K562 (cell line): ENCODE measurements at regions not wholly inside any gene's neighbourhood (a gene's known extent, or its start where the extent isn't known, plus 50 kb on each side); places are given as distances from the start of the nearest gene placed in this dataset.

Source experiments
- ATAC-seq: fragments of 200-7000 bp; cut with Tn5 transposase; 3 replicates; pipeline ENCODE4 v1.9.1; 2020; ENCODE audit warnings: moderate library complexity
- BruUV-seq: library from RNA; stranded (reverse); fragments of 400-500 nt; replicated peaks from 2 replicates; lab custom pipeline; 2021; lab: Mats Ljungman, UMichigan
- CTCF ChIA-PET: fragments of 300-600 bp; formaldehyde crosslinking; extraction: SDS; loops from one replicate; lab custom pipeline; 2021; ENCODE audit warnings: low intra/inter-chr PET ratio; lab: Yijun Ruan, JAX
- POLR2A ChIA-PET: fragments of 300-600, 350-650 bp; sonication (Branson Sonifier 250); formaldehyde crosslinking; extraction: SDS; loops from one replicate; lab custom pipeline; 2021; ENCODE audit warnings: antibody characterized with exemption, inconsistent platforms; lab: Yijun Ruan, JAX
- DNase-seq, 4 experiments: peaks; one replicate each; pipeline versions ENCODE4 v3.0.0 to v3.0.0-alpha.2; 2011 to 2018; ENCODE audit warnings: low spot score in 3 of 4, mixed read lengths in 3 of 4; ENCODE audit errors: extremely low read depth in 1 of 4
- FAIRE-seq: peaks from 2 replicates; lab custom pipeline; 2011; peaks lifted over from hg19 to GRCh38; lab: Jason Lieb, UNC
- H2AFZ ChIP-seq: 2 replicates; pipeline ENCODE4 v1.6.0; 2011; ENCODE audit warnings: low read depth, low read length, control low read depth, inconsistent platforms
- H3K27ac ChIP-seq: fragments of 200-600 bp; 3 replicates; pipeline ENCODE4 v1.8.0; 2011; ENCODE audit warnings: low read depth, mild to moderate bottlenecking, control low read depth, inconsistent platforms, low read length, moderate library complexity, mixed read lengths; ENCODE audit errors: extremely low read depth
- H3K27me3 ChIP-seq, 2 experiments: fragments of 300-600 bp in 1 of 2; 2 replicates in 1 of 2; 3 replicates in 1 of 2; pipeline versions ENCODE4 v1.6.0 to v1.8.0; 2011; ENCODE audit warnings: inconsistent platforms in 2 of 2, low read length in 2 of 2, mild to moderate bottlenecking in 1 of 2, mixed read lengths in 1 of 2, moderate library complexity in 1 of 2; ENCODE audit not compliant: control insufficient read depth in 2 of 2, insufficient read depth in 2 of 2
- H3K36me3 ChIP-seq: fragments of 300-600 bp; 3 replicates; pipeline ENCODE4 v1.8.0; 2011; ENCODE audit warnings: mild to moderate bottlenecking, low read length, inconsistent platforms; ENCODE audit not compliant: control insufficient read depth, insufficient read depth
- H3K4me1 ChIP-seq, 2 experiments: fragments of 200-600 bp in 1 of 2; replicated peaks in 1 of 2; 2 replicates in 1 of 2; 3 replicates in 1 of 2; pipeline versions ENCODE4 v1.5.1 to v1.8.0; 2011; ENCODE audit warnings: inconsistent platforms in 2 of 2, low read length in 2 of 2, mild to moderate bottlenecking in 1 of 2, mixed read lengths in 1 of 2, moderate library complexity in 1 of 2; ENCODE audit not compliant: control insufficient read depth in 2 of 2, insufficient read depth in 2 of 2
- H3K4me2 ChIP-seq: 2 replicates; pipeline ENCODE4 v1.6.1; 2011; ENCODE audit warnings: low read length, control low read depth, inconsistent platforms, mixed read lengths; ENCODE audit not compliant: insufficient read depth
- H3K4me3 ChIP-seq: fragments of 200-600 bp; sonication (generic), shearing (Covaris generic); 2 replicates; pipeline ENCODE4 v1.5.1; 2016; ENCODE audit warnings: control low read depth, inconsistent platforms
- H3K79me2 ChIP-seq: fragments of 200-600 bp; 3 replicates; pipeline ENCODE4 v1.8.0; 2011; ENCODE audit warnings: low read length, inconsistent platforms; ENCODE audit not compliant: control insufficient read depth, insufficient read depth
- H3K9ac ChIP-seq, 2 experiments: 2 replicates each; pipeline versions ENCODE4 v1.6.0 to v1.6.1; 2011; ENCODE audit warnings: low read depth in 2 of 2, low read length in 2 of 2, control low read depth in 1 of 2, inconsistent platforms in 1 of 2, mild to moderate bottlenecking in 1 of 2, mixed read lengths in 1 of 2; ENCODE audit not compliant: insufficient read depth in 1 of 2
- H3K9me1 ChIP-seq: one replicate; pipeline ENCODE4 v1.6.0; 2011; ENCODE audit warnings: inconsistent platforms, mild to moderate bottlenecking, low read length, moderate library complexity; ENCODE audit not compliant: control insufficient read depth, insufficient read depth
- H3K9me3 ChIP-seq: replicated peaks from 2 replicates; pipeline ENCODE4 v1.5.1; 2011; ENCODE audit warnings: low read depth, low read length, inconsistent platforms; ENCODE audit not compliant: control insufficient read depth, insufficient read depth
- H4K20me1 ChIP-seq: replicated peaks from 2 replicates; pipeline ENCODE4 v1.6.1; 2011; ENCODE audit warnings: low read length, inconsistent platforms, mixed read lengths; ENCODE audit not compliant: control insufficient read depth, insufficient read depth
- ATF3 ChIP-seq, 2 experiments: fragments of 450-650 bp in 1 of 2; sonication (generic) in 1 of 2; formaldehyde crosslinking in 1 of 2; IDR thresholded peaks in 1 of 2; conservative IDR thresholded peaks in 1 of 2; 2 replicates each; pipeline versions ENCODE4 v1.6.1 to v1.8.1; 2016 to 2023; ENCODE audit warnings: mild to moderate bottlenecking in 2 of 2, moderate library complexity in 2 of 2, inconsistent platforms in 1 of 2, missing genetic modification reagents in 1 of 2
- CCAR2 ChIP-seq: fragments of 200-400 bp; formaldehyde crosslinking; IDR thresholded peaks from 2 replicates; pipeline ENCODE4 v1.6.1; 2017; ENCODE audit warnings: mild to moderate bottlenecking, low read depth, low read length
- CTBP1 ChIP-seq: fragments of 450-650 bp; IDR thresholded peaks from 2 replicates; pipeline ENCODE4 v1.6.1; 2016; ENCODE audit warnings: borderline replicate concordance
- ELF2 ChIP-seq: fragments of 250-450 bp; sonication (Bioruptor Pico); IDR thresholded peaks from 2 replicates; pipeline ENCODE4 v1.5.0; 2021; ENCODE audit warnings: mild to moderate bottlenecking
- GABPB1 ChIP-seq: sonication (generic); formaldehyde crosslinking; IDR thresholded peaks from 2 replicates; pipeline ENCODE4 v1.8.0; 2022; ENCODE audit warnings: mild to moderate bottlenecking, missing genetic modification reagents
- MITF ChIP-seq: IDR thresholded peaks from 2 replicates; pipeline ENCODE4 v1.6.1; 2014; ENCODE audit warnings: antibody characterized with exemption
- NUFIP1 ChIP-seq: fragments of 450-650 bp; IDR thresholded peaks from 2 replicates; pipeline ENCODE4 v1.6.1; 2018; ENCODE audit not compliant: partially characterized antibody
- PURB ChIP-seq: sonication (generic); formaldehyde crosslinking; IDR thresholded peaks from 2 replicates; pipeline ENCODE4 v1.9.0; 2021; ENCODE audit warnings: low read depth, mild to moderate bottlenecking, missing genetic modification reagents
- RCOR1 ChIP-seq, 2 experiments: IDR thresholded peaks; 2 replicates each; pipeline ENCODE4 v1.6.1; 2012; ENCODE audit warnings: low read depth in 2 of 2, low read length in 2 of 2, borderline replicate concordance in 1 of 2, improper control_type of control experiment in 1 of 2
- SIN3B ChIP-seq: fragments of 450-650 bp; IDR thresholded peaks from 2 replicates; pipeline ENCODE4 v1.6.1; 2017; ENCODE audit warnings: low read depth, mild to moderate bottlenecking, moderate library complexity
- SIX5 ChIP-seq, 2 experiments: IDR thresholded peaks; 2 replicates each; pipeline ENCODE4 v1.6.1; 2011; ENCODE audit warnings: low read length in 2 of 2, borderline replicate concordance in 1 of 2, low read depth in 1 of 2, mild to moderate bottlenecking in 1 of 2, moderate library complexity in 1 of 2; ENCODE audit not compliant: insufficient read depth in 1 of 2
- VEZF1 ChIP-seq: fragments of 200-800 bp; sonication (Bioruptor generic); IDR thresholded peaks from 2 replicates; pipeline ENCODE4 v1.6.1; 2017; ENCODE audit warnings: missing genetic modification characterization, missing compliant biosample characterization
- ZBTB49 ChIP-seq: sonication (generic); formaldehyde crosslinking; IDR thresholded peaks from 2 replicates; pipeline ENCODE4 v1.8.0; 2022; ENCODE audit warnings: missing genetic modification reagents, mild to moderate bottlenecking, borderline replicate concordance
- ZNF431 ChIP-seq: sonication (generic); formaldehyde crosslinking; IDR thresholded peaks from 2 replicates; pipeline ENCODE4 v1.8.0; 2022; ENCODE audit warnings: mild to moderate bottlenecking, missing genetic modification reagents
- ZNF75A ChIP-seq: fragments of 450-650 bp; formaldehyde crosslinking; IDR thresholded peaks from 2 replicates; pipeline ENCODE4 v1.4.0; 2020; ENCODE audit warnings: mild to moderate bottlenecking
- WGBS: fragments of 100-300 bp; shearing (Covaris generic); methylation state at CpG from one replicate; pipeline ENCODE4 v1.1.6; 2016; ENCODE audit warnings: low coverage, mixed read lengths; ENCODE audit not compliant: insufficient coverage; ENCODE audit errors: missing lambda C conversion rate; 5-methylcytosine and 5-hydroxymethylcytosine counted together
- in situ Hi-C: fragments of 300-500 bp; cut with MboI; formaldehyde crosslinking; loops from 4 replicates; pipeline ENCODE4 v1.15.0; 2018; ENCODE audit warnings: inconsistent platforms, mixed read lengths
- intact Hi-C: fragments of 100-400 bp; cut with micrococcal nuclease; formaldehyde crosslinking; loops from 2 replicates; pipeline ENCODE4 v1.14.2; 2022

GRCh38 chr1:9473032-9473807 is 66.0 kb upstream of the SLC25A33 start:
- 0% methylated on average over 14 of the region's 14 CpGs for WGBS
- BruUV-seq: no TSS peak
- Histone ChIP-seq H3K36me3 (no peaks in the 10 kb centered on the region), H3K9ac (no peak overlapping the region), H3K9me1 (no peaks in the 10 kb centered on the region), H3K27ac (no peak overlapping the region), H3K79me2 (no peaks in the 10 kb centered on the region), H2AFZ (no peak overlapping the region), H3K4me1 (peaks cover 0 to 4% of the 10 kb centered on the region in 2 experiments; a peak in 1 of 5 replicates), H3K9me3 (no peaks in the 10 kb centered on the region; the same call in 1 of the 2 replicates), H4K20me1 (no peaks in the 10 kb centered on the region; the same call in 1 of the 2 replicates), H3K4me3 (no peak overlapping the region), H3K4me2 (no peak overlapping the region), H3K27me3 (peaks cover 22 to 62% of the 10 kb centered on the region in 2 experiments; a peak in 4 of 5 replicates)
- DNase-seq: peak; percentile 38 to 59 (median 52)
- in situ Hi-C loops: no loop called here
- POLR2A ChIA-PET: interaction anchor here (0.6 to 0.8 kb wide), 3 partner anchors 8 to 81 kb away, joined by 3 read pairs; no protein-coding TSS in a partner anchor
- intact Hi-C loops: no loop called here
- FAIRE-seq: peak; percentile 58
- CTCF ChIA-PET: no interaction called here
- ATAC-seq: peak; percentile 92
- TF ChIP-seq SIN3B (no peak), GABPB1 (no peak), ATF3 (IDR thresholded peaks at IDR 0.05) (peak; percentile 31), ATF3 (CRISPR knock-in tag; conservative IDR thresholded peaks at IDR 0.05) (no peak), ELF2 (CRISPR knock-in tag) (no peak), VEZF1 (CRISPR knock-in tag) (no peak), MITF (no peak), CCAR2 (no peak), ZNF75A (CRISPR knock-in tag) (no peak), RCOR1 (IDR thresholded peaks at IDR 0.05; ENCODE audit: borderline replicate concordance in 1 of 2, low read depth in 2 of 2, low read length in 2 of 2) (peak in 1 of 2 experiments; percentile 43; a peak in 1 of 4 replicates), PURB (CRISPR knock-in tag) (no peak), ZBTB49 (CRISPR knock-in tag) (no peak), SIX5 (IDR thresholded peaks at IDR 0.05; ENCODE audit: borderline replicate concordance in 1 of 2, insufficient read depth in 1 of 2, low read depth in 1 of 2, low read length in 2 of 2) (no peak), ZNF431 (CRISPR knock-in tag) (no peak), NUFIP1 (no peak), CTBP1 (0 out of 2 replicates have a peak, but pooled peaks have one; percentile 24)
